G401 (cell line): ENCODE measurements at regions not wholly inside any gene's neighbourhood (a gene's known extent, or its start where the extent isn't known, plus 50 kb on each side); places are given as distances from the start of the nearest gene placed in this dataset.
"Not testable (repeated sequence)": the region's sequence is repeated elsewhere in the genome, so short reads cannot be mapped to it uniquely, and the experiment has no call there.

Source experiments
- DNase-seq: peaks from one replicate; pipeline ENCODE4 v3.0.0-alpha.2; 2015; ENCODE audit warnings: low spot score
- in situ Hi-C: cut with HindIII; loops from 2 replicates; pipeline ENCODE4 v1.10.0; 2016; ENCODE audit warnings: low sequenced_read_pairs, mixed read lengths

DNA sequence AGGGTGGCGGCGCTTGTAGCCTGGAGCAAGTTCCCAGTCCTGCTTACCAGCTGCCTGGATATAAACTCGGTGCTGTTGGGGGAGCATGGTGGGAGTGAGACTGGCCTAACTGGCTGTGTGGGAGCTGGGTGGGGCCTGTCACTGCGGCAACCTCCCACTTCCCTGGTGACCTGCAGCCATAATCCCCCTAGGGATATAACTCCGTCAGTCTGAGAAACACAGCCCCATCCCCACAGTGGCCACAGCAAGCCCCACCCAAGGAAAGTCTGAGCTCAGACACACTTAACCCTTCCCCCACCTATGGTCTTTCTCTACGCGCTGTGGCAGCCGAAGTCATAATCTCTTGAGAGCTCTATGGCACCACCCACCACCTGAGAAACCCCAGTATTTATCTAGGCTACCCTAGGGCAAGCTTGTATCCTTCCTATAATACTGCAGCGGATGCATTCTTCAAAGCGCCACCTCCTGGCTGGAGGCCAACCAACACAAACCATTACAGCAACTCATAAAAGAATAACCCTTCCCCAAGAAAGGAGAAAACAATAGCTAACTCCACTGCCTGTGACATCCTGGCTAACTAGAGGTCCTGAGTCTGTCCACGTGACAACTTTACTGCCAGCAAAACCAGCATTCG lies 57.4 kb downstream of the ZNF648 start:
- in situ Hi-C loops: no loop called here
- DNase-seq: no peak

- DNase-seq: no peak
- in situ Hi-C loops: no loop called here
Measured at GRCh38 chr1:182003025-182003725, 58.3 kb downstream of the ZNF648 start.

- no peak for DNase-seq
- in situ Hi-C loops: no loop called here
Measured at GRCh38 chr1:182002570-182002969, 58.9 kb downstream of the ZNF648 start.

- in situ Hi-C loops: no loop called here
- no peak for DNase-seq
Measured at GRCh38 chr1:181998858-181999257, 62.7 kb downstream of the ZNF648 start.

DNA sequence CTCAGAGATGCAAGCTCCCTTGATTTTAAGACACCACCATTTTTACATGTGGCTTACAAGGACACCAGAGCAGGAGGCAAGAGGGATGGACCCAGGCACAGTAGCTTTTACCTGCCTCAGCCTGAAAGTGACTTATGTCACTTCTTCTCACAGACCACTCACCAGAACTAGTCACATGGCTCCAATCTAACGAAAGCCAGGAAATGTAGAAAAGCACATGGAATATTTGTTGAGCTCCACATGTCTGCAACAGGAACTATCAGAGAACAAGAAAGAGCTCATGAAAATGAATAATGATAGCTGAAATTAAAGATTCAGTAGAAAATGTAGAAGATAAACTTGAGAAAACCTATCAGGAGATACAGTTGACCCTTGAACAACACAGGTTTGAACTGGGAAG lies 69.4 kb downstream of the ZNF648 start:
- no peak for DNase-seq
- in situ Hi-C loops: no loop called here

DNA sequence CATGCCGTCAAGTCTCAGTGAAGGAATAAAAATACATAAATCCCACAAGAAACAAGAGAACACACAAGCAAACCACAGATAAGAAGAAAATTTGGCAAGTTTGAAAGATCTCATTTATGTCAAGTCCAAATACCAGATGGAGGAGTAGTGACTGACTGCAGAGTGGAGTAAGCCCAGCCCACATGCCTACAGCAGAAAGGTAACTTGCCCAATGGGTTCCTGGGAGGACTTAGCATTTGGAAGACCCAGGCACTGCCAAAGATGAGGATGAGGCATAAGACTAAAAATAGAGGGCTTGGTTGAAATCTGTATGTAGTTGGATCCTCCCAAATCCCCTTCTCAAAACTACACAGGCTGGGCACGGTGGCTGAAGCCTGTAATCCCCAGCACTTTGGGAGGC lies 70.8 kb downstream of the ZNF648 start:
- in situ Hi-C loops: no loop called here
- DNase-seq: peak; percentile 72

- in situ Hi-C loops: no loop called here
Measured at GRCh38 chr1:181989261-181989920, 72.1 kb downstream of the ZNF648 start.

DNA sequence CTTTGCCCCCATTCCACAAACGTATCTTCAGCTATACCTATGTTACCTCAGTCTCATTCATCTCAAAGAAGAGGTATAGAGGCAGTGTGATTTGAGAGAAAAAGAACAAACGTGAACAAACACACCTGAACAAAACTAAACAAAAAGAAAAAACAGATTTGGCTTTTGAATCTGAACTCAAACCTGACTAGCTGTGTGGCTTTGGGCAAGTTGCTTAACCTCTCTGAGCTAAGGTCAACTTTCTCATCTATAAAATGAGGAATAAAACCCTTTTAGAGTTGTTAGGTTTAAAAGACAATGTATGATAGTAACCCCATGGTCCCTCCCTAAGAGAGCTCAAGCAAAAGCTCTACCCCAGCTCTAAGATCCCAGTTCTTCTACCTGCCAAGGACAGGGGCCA lies 73.5 kb downstream of the ZNF648 start:
- in situ Hi-C loops: no loop called here
- no peak for DNase-seq

More at GRCh38 chr1:181989261-181989920, 72.1 kb downstream of the ZNF648 start:
- DNase-seq: no peak

DNA sequence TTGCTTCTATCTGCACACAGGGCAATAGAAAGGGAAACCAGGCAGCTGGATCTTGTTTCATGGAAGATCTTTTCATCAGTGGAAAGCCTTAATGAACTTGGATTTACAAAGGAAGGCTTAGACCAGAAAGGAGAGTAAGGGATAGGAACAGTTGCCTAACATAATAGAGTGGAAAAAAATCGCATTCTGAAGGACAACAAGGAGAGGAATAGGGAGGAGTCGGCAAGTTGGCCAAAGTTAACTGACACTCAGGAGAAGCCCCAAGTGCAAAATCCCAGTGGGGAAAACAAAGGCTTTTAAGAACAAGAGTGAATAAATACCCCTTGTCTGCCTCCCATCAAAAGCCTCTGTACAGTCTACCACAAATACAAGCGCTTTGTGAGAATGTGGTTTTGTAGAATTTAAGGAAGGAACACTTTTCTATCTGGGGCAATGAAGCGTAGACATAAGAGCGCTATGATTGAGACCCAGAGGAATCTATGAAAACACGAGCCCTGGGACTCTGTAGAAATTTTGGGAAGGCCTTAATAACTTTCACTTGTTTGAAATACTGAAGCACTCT lies 74.1 kb downstream of the ZNF648 start:
- in situ Hi-C loops: no loop called here
- DNase-seq: peak; percentile 10

GRCh38 chr1:181986907-181987305 lies 74.6 kb downstream of the ZNF648 start:
- peak; percentile 65 for DNase-seq
- in situ Hi-C loops: no loop called here

DNA sequence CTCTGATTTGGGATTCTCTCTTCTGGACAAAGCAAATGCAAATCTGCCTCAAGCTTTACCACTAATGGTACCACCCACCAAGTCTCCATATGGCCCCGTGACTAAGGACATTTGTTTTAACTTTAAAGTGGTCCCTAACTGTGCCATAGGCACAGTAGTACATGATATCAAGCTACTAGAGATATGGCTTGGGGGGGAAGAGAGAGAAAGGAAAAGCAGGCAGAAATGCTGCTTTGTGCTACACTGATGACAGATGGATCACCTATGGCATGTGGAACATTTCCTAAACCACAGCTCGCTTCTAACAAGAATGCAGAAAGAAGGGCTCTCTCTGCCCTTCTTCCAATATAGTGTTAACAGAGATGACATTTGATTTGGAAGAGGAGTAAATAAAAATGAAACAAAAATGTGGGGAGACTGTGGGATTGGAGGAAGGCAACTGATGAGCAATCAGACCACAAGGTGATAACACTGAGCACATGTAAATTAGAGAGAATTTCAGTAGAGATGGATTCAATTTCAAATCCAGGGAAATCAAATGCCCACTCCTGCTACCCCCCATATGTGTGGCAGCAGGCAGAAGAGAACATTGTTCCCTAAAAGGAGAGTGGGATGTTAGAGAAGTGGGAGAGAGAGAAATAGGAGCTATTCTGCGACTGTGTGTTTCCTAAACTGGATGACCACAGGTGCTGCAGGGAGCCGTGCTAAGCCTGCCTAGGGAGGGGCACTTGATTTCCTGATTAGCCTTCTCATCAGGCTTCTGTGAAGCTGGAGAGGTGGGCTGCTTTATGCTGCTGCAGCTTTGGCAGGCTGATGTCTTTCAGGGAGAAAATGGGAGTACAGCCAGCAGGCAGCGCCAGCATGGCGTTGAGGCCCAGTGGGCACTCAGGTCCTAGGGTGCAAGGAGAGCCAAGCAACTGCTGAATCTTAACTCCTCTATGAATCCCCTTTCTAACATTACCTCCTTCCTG lies 75.3 kb downstream of the ZNF648 start:
- DNase-seq: peak; percentile 73
- in situ Hi-C loops: no loop called here

DNA sequence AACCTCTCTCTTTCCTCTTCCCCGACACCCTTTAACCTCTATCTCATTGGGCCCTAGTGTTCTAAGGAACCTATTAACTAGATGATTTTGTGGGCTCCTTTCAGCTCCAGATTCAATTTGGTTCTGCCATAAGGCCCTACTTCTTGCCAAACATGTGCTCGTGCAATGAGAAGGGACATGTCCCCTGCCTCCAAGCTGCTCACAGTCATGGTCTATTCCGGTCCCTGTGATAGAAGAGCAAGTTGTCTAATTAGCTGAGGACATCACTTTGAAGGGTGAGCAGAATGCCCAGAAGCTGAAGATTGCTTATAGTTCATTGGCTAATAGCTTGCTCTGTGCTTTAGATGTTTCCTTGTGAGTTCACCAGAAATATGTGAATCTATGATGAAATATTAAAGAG lies 76.2 kb downstream of the ZNF648 start:
- peak; percentile 69 for DNase-seq
- in situ Hi-C loops: no loop called here

GRCh38 chr1:181984006-181984405 lies 77.5 kb downstream of the ZNF648 start:
- in situ Hi-C loops: no loop called here

DNA sequence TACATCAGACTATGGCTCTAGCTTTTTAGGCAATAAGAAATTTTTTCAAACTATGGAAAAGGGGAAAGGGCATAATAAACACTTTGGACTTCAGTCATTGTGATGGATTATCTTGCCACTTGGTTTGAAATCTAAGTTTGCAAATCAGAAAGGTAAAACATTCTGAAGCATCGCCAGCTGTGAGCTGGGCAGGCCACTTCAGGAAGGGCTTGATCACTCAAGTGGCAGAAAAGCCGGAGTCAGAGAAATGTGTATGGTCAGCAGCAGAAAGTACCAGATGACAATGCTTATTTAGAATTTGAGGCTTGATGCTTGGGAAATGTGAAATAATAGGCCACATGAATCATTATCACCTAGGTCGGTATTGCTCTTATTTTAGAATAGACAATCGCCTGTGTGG lies 79.7 kb downstream of the ZNF648 start:
- no peak for DNase-seq
- in situ Hi-C loops: no loop called here

More at GRCh38 chr1:181984006-181984405, 77.5 kb downstream of the ZNF648 start:
- peak; percentile 14 for DNase-seq

DNA sequence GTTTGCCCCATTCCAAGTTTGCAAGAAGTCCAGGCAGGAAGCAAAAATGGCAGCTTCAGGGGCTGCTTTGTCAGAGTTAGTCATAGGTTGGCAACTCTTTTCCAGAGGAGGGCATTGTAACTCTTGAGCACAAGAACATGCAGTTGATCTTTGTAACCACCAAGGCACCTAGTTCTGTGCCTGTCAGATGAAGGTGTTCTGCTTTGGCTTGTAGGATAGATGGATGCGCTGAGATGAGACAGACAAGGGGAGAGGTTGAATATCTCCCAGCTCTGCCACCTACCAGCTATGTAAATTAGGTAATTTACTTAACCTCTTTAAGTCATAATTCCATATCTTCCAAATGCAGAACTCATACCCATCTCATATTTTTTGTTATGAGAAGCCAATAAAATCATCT lies 89.3 kb downstream of the ZNF648 start:
- no peak for DNase-seq
- in situ Hi-C loops: no loop called here

DNA sequence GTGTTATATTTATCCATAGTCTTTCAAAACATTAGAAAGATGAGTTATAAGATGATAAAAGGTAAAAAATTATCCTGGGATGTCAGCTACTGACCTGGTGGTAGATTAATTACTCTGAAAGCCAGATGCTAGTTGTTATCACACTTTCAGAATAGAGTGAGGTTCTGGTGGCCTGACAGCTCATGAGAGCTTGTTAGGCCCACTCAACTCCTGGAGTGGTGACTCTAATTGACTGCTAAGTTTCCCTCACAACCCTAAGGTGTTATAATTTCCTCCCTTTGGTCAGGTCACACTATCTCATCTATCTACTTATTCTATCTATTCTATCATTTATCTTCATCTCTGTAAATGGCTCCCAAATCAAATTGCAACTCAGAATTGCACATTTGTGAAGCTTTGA lies 90.1 kb downstream of the ZNF648 start:
- in situ Hi-C loops: no loop called here
- no peak for DNase-seq

DNA sequence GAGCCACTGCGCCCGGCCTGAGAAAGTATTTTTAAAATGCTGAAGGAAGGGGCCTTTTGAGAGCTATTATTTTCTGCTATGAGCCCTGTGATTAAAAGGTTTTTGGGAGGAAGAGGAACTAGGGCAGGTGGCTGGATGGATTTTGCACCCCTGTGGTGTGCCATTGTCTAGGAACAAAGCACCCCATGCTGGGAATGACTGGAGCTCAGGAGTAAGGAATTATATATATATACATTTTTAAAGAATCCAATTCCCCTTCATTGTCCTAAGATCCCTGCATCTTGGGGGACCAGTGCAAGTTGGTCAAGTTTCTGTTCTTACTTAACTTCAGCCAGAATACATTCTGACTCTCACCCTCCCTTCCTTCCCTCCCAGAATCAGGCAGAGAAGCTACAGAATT lies 91.6 kb downstream of the ZNF648 start:
- no peak for DNase-seq
- in situ Hi-C loops: no loop called here

DNA sequence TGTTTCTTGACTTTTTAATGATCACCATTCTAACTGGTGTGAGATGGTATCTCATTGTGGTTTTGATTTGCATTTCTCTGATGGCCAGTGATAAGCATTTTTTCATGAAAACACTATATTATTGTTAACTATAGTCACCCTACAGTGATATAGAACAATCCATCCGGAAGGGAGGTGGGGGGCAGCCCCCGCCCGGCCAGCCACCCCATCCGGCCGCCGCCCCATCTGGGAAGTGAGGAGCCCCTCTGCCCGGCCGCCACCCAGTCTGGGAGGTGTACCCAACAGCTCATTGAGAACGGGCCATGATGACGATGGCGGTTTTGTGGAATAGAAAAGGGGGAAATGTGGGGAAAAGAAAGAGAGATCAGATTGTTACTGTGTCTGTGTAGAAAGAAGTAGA lies 106.8 kb downstream of the ZNF648 start:
- DNase-seq, in situ Hi-C loops: not testable (repeated sequence)

GRCh38 chr1:181954178-181954577 lies 107.3 kb downstream of the ZNF648 start:
- DNase-seq, in situ Hi-C loops: not testable (repeated sequence)
